Left colon (tissue), 2 donors: ENCODE measurements at regions not wholly inside any gene's neighbourhood (a gene's known extent, or its start where the extent isn't known, plus 50 kb on each side); places are given as distances from the start of the nearest gene placed in this dataset.
"Not testable (repeated sequence)": the region's sequence is repeated elsewhere in the genome, so short reads cannot be mapped to it uniquely, and the experiment has no call there.

Experiments
- ATAC-seq: fragments of 200-7000 bp; cut with Tn5 transposase; one replicate; pipeline ENCODE4 v1.9.1; 2020; ENCODE audit warnings: mild to moderate bottlenecking, moderate library complexity
- DNase-seq, 2 donors: peaks; one replicate each; pipeline ENCODE4 v3.0.0-alpha.2; 2020
- intact Hi-C, 2 donors: fragments of 100-400 bp; cut with DNase I in 1 of 2; cut with micrococcal nuclease in 1 of 2; formaldehyde crosslinking; loops; one replicate each; pipeline versions ENCODE4 v1.11.2 to v1.14.0; 2022; cut with DNase I, micrococcal nuclease
- donor health status: DM: no; HTN: no; CAD: no.
- donor health status: DM: yes; HTN: yes; CAD: no.

DNA sequence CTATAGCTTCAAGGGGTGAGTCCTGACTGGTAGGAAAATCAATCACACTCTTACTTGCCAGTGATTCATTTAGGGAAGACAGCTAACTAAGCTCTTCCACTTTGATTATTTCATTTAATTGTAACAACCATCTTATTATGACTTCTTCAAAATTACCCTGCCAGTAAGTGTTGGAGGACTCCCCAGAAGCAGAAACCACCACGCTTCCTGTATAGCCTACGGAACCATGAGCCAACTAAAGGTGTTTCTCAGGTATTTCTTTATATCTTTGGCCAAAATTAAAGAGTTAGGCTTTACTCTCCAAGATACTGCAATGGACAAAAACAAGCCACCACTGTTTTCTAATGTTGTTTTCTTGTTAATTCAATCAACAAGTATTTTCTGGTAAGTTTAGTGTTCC, 61.0 kb downstream of the FOXD4L5 start:
- DNase-seq, intact Hi-C loops, ATAC-seq: not testable (repeated sequence)

- DNase-seq, ATAC-seq, intact Hi-C loops: not testable (repeated sequence)
Measured at GRCh38 chr9:65208834-65209233, 76.2 kb downstream of the FOXD4L5 start.

DNA sequence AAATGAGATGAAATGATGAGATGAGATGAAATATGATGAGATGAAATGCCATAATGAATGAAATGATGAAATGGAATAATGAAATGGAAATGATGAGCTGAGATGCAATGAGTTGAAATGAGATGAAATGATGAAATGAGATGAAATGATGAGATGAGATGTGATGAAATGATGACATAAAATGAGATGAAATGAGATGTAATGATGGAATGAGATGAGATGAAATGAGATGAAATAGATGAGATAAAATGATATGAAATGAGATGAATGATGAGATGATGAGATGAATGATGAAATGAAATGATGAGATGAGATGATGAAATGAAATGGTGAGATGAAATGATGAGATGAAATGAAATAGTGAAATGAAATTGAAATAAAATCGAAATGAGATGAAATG, 77.7 kb downstream of the FOXD4L5 start:
- intact Hi-C loops, DNase-seq, ATAC-seq: not testable (repeated sequence)

DNA sequence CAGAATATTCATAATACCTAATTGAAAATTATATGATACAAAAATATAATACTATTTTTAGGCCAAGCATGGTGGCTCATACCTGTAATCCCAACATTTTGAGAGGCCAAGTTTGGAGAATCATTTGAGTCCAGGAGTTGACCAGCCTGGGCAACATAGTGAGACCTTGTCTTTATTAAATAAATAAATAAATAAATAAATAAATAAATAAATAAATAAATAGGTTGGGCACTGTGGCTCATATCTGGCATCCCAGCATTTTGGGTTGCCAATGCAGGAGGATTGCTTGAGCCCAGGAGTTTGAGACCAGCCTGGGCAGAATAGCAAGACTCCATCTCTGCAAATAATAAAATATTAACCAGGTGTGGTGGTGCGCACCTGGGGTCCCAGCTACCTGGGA, 79.2 kb downstream of the FOXD4L5 start:
- intact Hi-C loops, DNase-seq, ATAC-seq: not testable (repeated sequence)

DNA sequence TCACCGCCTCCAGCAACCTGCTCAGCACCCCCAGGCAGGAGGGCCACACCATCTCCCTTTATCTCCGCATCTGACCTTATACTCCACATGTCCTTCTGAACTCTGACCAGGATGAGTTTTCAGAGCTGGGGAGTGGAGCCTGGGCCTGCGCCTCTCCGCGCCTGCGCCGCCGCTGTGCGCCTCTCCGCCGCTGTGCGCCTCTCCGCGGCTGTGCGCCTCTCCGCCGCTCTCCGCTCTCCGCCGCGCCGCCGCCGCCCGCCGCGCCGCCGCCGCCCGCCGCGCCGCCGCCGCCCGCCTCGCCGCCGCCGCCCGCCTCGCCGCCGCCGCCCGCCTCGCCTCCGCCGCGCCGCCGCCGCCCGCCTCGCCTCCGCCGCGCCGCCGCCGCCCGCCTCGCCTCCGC, 89.2 kb downstream of the FOXD4L5 start:
- DNase-seq, intact Hi-C loops: not testable (repeated sequence)
- peak; percentile 86 for ATAC-seq

DNA sequence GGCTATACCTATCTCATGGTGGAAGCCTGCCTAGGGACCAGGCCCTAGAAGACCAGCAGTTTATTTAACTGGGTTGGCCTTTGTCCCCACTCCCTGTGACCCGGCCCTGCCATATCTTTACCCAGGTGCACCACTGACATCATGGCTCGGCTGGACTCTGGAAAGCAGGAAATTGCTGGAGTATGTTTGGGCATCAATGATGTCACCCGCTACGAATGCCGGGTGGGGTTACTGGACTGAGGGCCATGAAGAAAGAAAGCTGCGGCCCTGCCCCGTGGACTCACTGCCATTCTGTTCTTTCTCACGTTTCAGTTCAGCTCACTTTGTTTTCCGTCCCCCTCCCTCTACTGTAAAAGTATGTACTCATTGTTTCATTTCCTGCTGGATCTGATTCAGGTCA, 129.1 kb downstream of the FOXD4L5 start:
- DNase-seq: peak; percentile 33
- ATAC-seq, intact Hi-C loops: not testable (repeated sequence)
